ENCODE measurements at regions not wholly inside any gene's neighbourhood (a gene's known extent, or its start where the extent isn't known, plus 50 kb on each side); places are given as distances from the start of the nearest gene placed in this dataset.

DNA sequence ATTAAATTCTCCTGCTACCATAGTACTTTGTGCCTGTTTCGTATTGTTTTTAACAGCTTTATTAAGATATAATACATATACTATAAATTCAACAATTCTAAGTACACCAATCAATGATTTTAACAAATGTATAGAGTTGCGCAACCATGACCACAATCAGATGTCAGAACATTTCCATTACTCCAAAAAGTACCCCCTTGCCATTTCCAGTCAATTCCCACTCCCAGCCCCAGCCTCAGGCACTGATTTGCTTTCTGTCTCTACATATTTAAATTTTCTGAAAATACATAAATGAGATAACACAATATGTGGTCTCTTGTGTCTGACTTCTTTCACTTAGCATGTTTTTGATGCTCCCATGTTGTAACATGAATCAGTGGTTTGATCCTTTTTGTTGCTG lies 193.9 kb downstream of the FIGN start:
- DNase-seq, result no peak

DNA sequence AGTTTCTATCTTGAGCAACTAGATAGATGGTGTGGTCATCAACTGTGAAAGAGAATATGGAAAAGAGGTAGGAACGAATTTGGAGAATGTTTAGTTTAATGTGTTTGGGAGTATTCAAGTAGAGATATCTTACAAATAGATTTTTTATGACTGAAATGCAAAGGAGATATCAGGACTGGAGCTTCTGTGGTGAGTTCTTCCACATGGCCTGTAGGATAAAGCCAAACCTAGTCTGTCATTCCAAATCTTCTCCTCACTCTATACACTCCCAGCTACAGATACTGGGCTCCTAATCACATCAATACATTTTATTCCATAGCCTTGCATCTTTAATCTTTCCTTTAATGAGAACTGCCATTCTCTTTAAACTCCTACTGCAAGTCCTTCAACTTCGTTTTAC lies 194.3 kb downstream of the FIGN start:
- no peak for DNase-seq

DNA sequence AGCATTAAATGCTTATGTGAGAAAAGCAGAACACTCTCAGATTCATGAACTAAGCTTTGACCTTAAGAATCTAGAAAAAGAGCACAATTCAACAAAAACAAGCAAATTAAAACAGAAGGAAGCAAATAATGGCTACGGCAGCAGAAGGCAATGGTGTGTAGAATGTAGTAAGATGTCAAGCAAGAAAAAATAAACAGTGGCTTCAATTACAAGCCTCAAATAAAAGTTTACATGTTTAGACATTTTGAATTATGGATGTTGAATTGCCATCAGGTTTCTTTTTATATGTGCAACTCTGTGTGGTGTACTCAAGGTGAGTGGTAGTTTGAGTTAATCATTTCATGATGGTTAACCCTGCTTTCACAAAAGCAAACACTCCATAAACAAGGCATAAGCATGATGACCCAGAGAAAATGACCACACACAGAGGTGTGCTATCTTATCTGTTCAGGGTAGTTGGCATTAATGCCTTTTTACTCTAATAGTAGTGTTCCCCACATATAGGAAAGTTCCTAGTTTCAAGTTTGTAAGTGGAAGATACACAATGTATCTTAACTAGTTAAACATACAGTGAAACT lies 207.1 kb downstream of the FIGN start:
- no peak for DNase-seq

- DNase-seq, result no peak
Observed at GRCh38 chr2:163527381-163527780, 208.4 kb downstream of the FIGN start.

DNA sequence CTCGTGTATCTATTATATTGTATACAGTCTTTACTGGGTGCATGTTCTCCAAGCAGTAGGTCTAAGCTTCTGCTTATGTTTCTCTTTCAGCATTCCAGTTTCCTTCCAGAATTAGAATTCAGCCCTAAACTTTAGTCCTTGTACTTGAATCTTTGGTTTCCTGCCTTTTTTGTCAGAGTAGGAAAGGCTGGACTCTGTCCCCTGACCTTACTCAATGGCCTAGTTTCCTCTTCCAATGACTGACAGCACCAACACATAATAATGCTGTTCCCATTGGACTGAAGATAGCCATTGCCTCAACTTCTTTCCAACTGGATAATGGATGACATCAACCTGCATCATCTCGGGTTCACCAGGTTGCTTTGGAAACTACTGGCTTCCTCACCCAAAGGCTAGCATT lies 217.0 kb downstream of the FIGN start:
- no peak for DNase-seq

- no peak for DNase-seq
Observed at GRCh38 chr2:163515836-163516235, 220.0 kb downstream of the FIGN start.

GRCh38 chr2:163505281-163505680 lies 230.5 kb downstream of the FIGN start:
- no peak for DNase-seq

DNA sequence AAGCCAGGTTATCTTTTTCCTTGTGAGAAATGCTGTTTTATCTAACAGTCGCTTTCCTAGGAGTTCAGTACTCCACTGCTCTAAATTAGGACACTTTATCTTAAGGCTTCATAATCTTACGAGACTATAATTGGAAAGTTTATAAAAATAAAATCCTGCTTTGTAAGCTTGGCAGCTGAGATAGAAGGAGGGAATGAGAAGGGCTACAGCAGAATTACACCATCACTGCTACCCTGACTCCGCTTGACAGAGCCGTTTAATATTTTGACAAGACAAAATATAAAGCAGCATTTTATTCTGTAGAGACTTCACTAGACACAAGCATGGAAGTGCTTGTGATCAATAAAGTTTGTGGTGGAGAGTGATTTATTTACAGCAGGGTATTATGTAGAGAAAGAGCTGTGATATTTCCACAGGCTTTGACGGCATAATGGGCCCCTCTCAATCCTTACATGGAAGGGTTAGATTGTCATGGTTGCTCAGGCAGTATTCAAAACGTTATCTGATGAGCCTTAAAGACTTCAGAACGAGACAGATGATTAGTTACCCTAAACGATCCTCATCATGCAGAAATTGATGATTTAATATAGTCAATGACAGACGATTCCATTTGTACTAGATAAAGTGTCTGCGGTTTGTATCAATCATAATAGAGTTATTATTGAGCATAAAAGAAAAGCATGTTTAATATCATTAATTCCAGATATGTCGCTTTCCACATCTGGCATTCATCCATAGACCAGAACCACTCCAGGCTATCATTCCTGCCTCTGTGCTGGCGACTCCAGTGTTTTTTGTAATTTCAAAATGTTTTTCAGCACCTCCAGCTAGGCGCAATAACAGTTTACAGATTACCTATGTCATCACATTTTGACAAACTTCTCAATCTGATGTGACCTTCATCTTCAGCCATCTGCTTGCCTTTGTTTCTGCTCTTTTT lies 242.2 kb downstream of the FIGN start:
- no peak for DNase-seq

GRCh38 chr2:163491850-163492249 lies 244.0 kb downstream of the FIGN start:
- DNase-seq, result no peak

GRCh38 chr2:163490281-163490680 lies 245.5 kb downstream of the FIGN start:
- no peak for DNase-seq

DNA sequence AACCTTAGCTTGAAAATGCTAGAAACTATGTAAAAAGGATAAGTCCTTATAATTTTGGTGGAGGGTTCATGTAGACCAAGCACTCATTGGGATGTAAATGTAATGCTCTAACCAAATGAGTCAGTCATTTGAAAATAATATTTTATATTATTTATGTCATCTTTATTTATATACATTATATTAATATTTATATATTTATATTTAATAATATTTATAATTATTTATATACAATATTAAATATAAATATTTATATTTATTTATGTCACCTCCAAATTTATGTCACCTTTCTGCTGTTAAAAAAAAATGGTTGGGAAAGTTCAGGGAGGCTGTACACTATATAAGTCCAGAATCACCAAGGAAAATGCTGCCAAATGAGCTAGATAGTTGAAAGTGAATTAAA lies 254.3 kb downstream of the FIGN start:
- no peak for DNase-seq

- no peak for DNase-seq
Observed at GRCh38 chr2:163479599-163479998, 256.2 kb downstream of the FIGN start.

DNA sequence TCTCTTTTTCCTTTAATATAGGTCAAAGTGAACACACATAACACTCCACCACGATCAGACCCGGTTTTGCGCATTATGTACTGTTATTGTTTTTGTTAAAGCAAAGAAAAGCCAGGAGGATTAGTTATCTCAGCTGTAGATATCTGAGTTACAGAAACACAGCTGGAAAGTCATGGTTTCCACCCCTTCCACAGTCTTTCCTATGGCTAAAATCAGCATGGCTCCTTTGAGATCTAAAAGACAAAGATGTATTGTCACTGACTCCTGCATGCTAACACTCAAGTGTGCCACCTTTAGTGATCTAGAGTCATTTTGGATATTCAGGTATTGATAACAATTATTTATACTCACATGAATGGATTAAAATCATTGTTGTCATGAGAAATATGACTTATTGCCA lies 260.0 kb downstream of the FIGN start:
- DNase-seq, result no peak

- no peak for DNase-seq
Observed at GRCh38 chr2:163474889-163475288, 260.9 kb downstream of the FIGN start.

DNA sequence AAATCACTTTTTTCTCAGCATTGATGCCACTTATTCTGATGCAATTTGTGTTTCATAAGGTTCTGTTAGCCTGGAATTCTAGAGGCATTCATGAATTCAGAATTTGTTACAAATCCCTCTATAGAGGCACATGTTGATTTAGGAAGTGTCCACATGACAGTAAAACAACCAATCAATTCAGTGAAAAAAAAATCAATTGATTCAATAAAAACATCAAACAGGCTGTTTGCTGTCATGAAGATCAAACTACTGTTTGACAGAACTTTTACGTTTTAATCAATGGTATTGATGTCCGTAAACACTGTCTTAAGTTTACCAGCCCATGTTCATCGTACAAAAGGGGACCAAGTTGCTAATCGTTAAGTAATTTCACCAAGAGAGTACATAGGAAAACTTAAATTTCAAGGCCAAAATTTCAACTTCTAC lies 261.5 kb downstream of the FIGN start:
- no peak for DNase-seq

DNA sequence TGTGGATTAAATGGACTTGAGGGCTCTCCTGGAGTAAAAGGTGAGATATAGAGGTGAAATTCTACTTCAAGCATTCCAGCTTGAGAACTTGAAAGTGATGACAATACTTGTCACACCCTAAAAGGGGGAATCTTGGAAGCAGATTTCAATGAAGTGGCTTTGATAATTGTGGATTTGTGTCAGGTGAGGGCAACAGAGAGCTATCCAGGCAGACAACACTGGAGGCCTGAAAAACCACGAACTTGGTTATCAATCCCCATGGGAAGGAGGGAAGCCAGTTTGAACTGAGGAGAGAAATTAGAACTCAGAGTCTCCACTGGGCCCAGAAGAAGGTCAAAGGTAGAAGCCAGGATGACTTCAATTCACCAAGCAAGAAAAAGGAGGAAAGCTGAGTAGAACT lies 263.9 kb downstream of the FIGN start:
- no peak for DNase-seq

DNA sequence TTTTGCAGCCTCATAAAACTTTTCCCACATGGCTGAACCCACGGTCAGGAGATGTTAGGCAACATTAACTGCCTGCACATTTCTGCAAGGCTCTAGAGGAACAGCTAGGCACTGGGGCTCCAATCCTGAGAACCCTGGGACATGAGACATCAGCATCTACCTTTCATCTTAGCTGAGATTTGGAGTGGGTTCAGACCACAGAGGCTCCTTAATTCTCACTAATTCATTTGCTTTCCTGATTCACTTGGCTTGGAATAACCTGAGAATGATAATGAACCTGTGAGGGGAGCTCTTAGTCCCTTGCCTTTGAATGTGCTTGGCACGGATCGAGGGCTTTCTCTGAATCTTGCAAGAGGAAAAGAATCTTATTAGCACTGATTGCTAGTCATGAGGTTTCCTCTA lies 266.2 kb downstream of the FIGN start:
- no peak for DNase-seq

DNA sequence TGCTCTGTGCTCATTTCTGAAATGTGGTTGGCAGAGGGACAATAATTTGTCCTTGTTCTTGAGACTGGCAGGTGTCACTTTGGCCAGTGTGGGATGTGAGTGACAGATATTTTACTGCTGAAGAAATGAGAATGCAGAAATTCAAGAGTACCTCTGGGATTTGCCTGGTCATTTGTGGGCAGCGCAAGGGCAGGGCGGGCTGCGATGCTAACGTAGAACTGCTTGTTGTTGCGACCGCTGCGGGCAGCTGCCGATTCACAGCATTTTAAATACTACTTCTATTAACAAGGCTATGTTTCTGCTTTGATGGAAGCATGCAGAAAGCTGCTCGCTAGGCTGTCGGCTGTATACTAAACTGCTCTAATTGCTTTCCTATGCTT lies 268.6 kb downstream of the FIGN start:
- no peak for DNase-seq

GRCh38 chr2:163466331-163467250 lies 269.2 kb downstream of the FIGN start:
- DNase-seq, result no peak

- no peak for DNase-seq
Observed at GRCh38 chr2:163465440-163465839, 270.4 kb downstream of the FIGN start.

- no peak for DNase-seq
Observed at GRCh38 chr2:163463411-163463810, 272.4 kb downstream of the FIGN start.

DNA sequence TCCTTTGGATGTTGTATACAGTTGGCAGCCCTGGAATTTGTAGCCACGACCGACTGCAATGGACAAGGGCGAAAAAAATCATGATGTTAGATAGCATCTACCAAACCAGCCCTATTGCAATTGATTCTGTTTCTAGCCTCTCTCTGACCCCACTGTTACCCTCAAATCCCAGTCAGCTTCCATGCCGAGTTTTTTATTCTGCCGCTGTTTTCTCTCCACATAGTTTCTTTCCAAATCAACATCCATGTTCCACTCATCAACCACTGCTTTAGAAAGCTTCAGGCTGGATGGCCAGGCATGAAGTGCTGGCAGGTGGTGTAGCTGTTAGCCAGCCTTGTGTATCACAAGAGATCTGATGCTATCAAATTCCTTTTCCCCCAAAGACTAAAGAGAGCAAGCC lies 272.8 kb downstream of the FIGN start:
- DNase-seq, result no peak

DNA sequence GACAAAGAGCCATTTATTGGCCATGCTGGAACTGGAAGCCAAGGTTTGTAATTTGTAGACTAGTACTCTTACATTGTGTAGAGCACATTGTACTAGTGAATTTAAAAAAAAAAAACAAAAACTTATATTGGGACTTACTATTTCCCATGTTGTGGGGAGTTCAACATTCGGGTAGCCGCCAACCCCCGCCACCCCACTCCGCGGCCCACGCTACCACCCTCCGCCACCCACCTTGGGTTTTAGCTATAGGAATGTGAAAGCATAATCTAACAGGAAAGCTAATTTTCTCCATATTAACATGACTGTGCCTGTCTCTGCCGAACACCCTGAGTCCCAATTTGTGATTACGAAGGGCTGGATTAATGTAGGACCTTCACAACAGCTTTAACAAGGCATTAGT lies 275.8 kb downstream of the FIGN start:
- DNase-seq, result no peak

Data from T-helper 1 cell (primary cell).